Colonic mucosa (tissue), 4 donors: ENCODE measurements at regions not wholly inside any gene's neighbourhood (a gene's known extent, or its start where the extent isn't known, plus 50 kb on each side); places are given as distances from the start of the nearest gene placed in this dataset.

ENCODE experiments used
- DNase-seq: peaks from one replicate; pipeline ENCODE4 v3.0.0-alpha.2; 2020
- H3K27ac ChIP-seq: fragments of 200-600 bp; one replicate; pipeline ENCODE4 v1.8.0; 2021
- H3K27me3 ChIP-seq: fragments of 200-600 bp; one replicate; pipeline ENCODE4 v1.8.0; 2021
- H3K36me3 ChIP-seq: fragments of 200-600 bp; one replicate; pipeline ENCODE4 v1.8.0; 2021
- H3K4me1 ChIP-seq: fragments of 200-600 bp; one replicate; pipeline ENCODE4 v1.8.0; 2021; ENCODE audit warnings: mild to moderate bottlenecking
- H3K4me3 ChIP-seq: fragments of 200-600 bp; one replicate; pipeline ENCODE4 v1.8.0; 2021
- H3K9ac ChIP-seq, 2 donors: one replicate each; pipeline ENCODE4 v1.7.0; 2013; ENCODE audit warnings: control low read depth in 2 of 2, low read depth in 2 of 2, low read length in 2 of 2
- H3K9me3 ChIP-seq: fragments of 200-600 bp; one replicate; pipeline ENCODE4 v1.8.0; 2021
- intact Hi-C: fragments of 100-400 bp; cut with DNase I; formaldehyde crosslinking; loops from one replicate; pipeline ENCODE4 v1.14.1; 2022
- TF ChIP-seq, protein P1 (sequence below): fragments of 200-600 bp; IDR thresholded peaks from one replicate; pipeline ENCODE4 v1.8.0; 2022; ENCODE audit warnings: antibody characterized with exemption, mild to moderate bottlenecking
- donor health status: healthy.
- donor health status: DM: no; HTN: no; CAD: no.
- donor health status: DM: no; HTN: no; CAD: no.

DNA sequence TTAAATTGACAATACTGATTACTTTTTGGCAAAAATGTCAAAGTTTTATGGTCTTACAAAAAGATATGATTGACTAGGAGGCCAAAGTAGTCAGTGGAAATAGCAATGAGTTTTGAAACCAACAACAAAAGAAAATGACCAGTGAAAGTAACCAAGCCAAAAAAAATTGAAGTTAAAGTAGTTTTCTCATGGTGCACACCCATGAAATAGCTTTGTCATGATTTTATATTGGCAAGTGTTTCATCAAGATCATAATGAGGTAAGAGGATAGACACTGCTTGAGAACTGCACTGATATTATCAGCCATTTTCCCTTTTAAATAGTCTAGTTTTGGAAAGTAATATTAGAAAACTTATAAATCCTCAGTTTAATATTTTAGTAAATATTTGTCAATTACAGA, 206.2 kb upstream of the ADAMTS5 start:
- Histone ChIP-seq H3K27me3 (no peaks in the 10 kb centered on the region), H3K9ac (no peak overlapping the region), H3K27ac (no peak overlapping the region), H3K4me1 (no peaks in the 10 kb centered on the region), H3K36me3 (no peaks in the 10 kb centered on the region), H3K9me3 (no peaks in the 10 kb centered on the region), H3K4me3 (no peak overlapping the region)
- TF ChIP-seq, protein P1, sequence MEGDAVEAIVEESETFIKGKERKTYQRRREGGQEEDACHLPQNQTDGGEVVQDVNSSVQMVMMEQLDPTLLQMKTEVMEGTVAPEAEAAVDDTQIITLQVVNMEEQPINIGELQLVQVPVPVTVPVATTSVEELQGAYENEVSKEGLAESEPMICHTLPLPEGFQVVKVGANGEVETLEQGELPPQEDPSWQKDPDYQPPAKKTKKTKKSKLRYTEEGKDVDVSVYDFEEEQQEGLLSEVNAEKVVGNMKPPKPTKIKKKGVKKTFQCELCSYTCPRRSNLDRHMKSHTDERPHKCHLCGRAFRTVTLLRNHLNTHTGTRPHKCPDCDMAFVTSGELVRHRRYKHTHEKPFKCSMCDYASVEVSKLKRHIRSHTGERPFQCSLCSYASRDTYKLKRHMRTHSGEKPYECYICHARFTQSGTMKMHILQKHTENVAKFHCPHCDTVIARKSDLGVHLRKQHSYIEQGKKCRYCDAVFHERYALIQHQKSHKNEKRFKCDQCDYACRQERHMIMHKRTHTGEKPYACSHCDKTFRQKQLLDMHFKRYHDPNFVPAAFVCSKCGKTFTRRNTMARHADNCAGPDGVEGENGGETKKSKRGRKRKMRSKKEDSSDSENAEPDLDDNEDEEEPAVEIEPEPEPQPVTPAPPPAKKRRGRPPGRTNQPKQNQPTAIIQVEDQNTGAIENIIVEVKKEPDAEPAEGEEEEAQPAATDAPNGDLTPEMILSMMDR, result no peak
- intact Hi-C loops, result no loop called here
- no peak for DNase-seq

DNA sequence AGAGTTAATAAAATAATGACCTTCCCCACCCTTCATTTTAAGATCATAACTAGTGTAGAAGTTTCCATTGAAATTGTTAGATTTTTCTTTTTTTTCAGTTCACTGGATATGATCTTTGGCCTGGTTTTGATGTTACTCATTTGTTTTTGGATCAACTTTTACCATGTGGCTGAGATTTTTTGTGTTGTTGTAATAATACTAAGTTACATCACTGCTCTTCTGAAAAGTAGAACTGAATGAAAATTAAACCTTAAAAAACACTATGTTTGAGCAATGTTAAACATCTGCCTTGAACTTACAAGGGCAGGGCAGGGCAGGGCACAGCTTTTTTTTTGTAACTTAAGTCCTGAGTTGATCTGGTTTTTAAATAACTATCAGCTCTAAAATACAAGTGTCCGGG, 204.8 kb upstream of the ADAMTS5 start:
- Histone ChIP-seq H3K27ac (no peak overlapping the region), H3K9me3 (no peaks in the 10 kb centered on the region), H3K9ac (no peak overlapping the region), H3K27me3 (no peaks in the 10 kb centered on the region), H3K4me3 (no peak overlapping the region), H3K4me1 (no peaks in the 10 kb centered on the region), H3K36me3 (no peaks in the 10 kb centered on the region)
- TF ChIP-seq, protein P1, result no peak
- intact Hi-C loops, result no loop called here
- no peak for DNase-seq

DNA sequence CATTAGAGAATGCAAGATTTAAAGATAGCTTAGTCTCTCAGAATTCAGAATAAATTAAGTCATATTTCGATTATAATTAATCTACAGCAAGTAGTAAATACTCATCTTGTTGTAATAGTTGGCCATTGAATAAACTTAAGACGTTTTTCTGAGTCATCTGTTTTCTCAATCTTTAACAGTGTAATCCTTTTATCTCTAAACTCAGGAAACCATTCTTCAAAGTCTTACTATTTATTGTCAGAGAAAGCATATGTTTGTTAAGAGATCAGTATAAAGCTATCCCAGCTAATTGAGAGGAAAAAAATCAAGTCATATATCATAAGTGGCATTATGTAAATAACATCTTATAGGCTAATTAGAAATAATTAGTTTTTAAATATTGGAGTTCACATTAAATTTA, 201.2 kb upstream of the ADAMTS5 start:
- Histone ChIP-seq H3K36me3 (no peaks in the 10 kb centered on the region), H3K27ac (no peak overlapping the region), H3K4me1 (no peaks in the 10 kb centered on the region), H3K27me3 (no peaks in the 10 kb centered on the region), H3K9ac (no peak overlapping the region), H3K4me3 (no peak overlapping the region), H3K9me3 (no peaks in the 10 kb centered on the region)
- no peak for DNase-seq
- intact Hi-C loops, result no loop called here
- TF ChIP-seq, protein P1, result no peak

GRCh38 chr21:27164208-27165177, 197.6 kb upstream of the ADAMTS5 start:
- no peak overlapping the region for H3K27ac ChIP-seq
- no peaks in the 10 kb centered on the region for H3K4me1 ChIP-seq
- H3K27me3 ChIP-seq, result no peaks in the 10 kb centered on the region
- no peak overlapping the region for H3K9ac ChIP-seq
- no peaks in the 10 kb centered on the region for H3K36me3 ChIP-seq
- H3K4me3 ChIP-seq, result no peak overlapping the region
- no peaks in the 10 kb centered on the region for H3K9me3 ChIP-seq
- TF ChIP-seq, protein P1, result no peak
- intact Hi-C loops, result no loop called here
- DNase-seq, result no peak

GRCh38 chr21:27158967-27159366, 192.1 kb upstream of the ADAMTS5 start:
- no peak overlapping the region for H3K27ac ChIP-seq
- no peak overlapping the region for H3K4me3 ChIP-seq
- H3K4me1 ChIP-seq, result no peaks in the 10 kb centered on the region
- DNase-seq, result no peak
- H3K27me3 ChIP-seq, result no peaks in the 10 kb centered on the region
- H3K9me3 ChIP-seq, result no peaks in the 10 kb centered on the region
- intact Hi-C loops, result no loop called here
- H3K9ac ChIP-seq, result no peak overlapping the region
- no peaks in the 10 kb centered on the region for H3K36me3 ChIP-seq
- TF ChIP-seq, protein P1, result no peak
